OCI-LY1 (cell line): ENCODE measurements at regions not wholly inside any gene's neighbourhood (a gene's known extent, or its start where the extent isn't known, plus 50 kb on each side); places are given as distances from the start of the nearest gene placed in this dataset.

Source experiments
- EZH2 ChIP-seq: fragments of 200-600 bp; sonication (generic), shearing (Covaris generic); IDR thresholded peaks from 2 replicates; pipeline ENCODE4 v1.8.0; 2017; ENCODE audit warnings: borderline replicate concordance, mixed run types, mild to moderate bottlenecking, antibody characterized with exemption, low read length, moderate library complexity, mixed read lengths
- TF ChIP-seq, protein P1 (sequence below): fragments of 200-600 bp; sonication (generic), shearing (Covaris generic); IDR thresholded peaks from 2 replicates; pipeline ENCODE4 v1.5.1; 2017; ENCODE audit warnings: mild to moderate bottlenecking, antibody characterized with exemption, low read length, moderate library complexity, mixed read lengths

DNA sequence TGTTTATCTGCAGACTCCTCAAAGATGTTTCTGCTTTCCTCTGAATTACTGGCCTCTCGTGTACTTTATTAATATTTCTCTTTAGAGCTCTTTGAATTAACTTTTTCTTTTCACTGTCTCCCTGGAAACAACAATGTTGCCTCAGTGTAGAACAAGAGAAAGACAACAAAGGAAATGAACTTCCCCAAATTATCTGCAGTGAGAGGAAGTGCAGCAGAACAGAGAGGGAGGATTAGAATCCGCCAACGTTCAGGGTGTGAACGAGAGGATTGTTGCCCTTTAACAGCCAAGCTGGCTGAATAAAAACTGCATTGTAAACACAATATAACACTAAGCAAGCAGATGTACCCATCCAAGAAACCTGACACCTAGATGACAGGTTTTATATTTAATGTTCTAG lies 375.9 kb downstream of the GALC start:
- TF ChIP-seq, protein P1, sequence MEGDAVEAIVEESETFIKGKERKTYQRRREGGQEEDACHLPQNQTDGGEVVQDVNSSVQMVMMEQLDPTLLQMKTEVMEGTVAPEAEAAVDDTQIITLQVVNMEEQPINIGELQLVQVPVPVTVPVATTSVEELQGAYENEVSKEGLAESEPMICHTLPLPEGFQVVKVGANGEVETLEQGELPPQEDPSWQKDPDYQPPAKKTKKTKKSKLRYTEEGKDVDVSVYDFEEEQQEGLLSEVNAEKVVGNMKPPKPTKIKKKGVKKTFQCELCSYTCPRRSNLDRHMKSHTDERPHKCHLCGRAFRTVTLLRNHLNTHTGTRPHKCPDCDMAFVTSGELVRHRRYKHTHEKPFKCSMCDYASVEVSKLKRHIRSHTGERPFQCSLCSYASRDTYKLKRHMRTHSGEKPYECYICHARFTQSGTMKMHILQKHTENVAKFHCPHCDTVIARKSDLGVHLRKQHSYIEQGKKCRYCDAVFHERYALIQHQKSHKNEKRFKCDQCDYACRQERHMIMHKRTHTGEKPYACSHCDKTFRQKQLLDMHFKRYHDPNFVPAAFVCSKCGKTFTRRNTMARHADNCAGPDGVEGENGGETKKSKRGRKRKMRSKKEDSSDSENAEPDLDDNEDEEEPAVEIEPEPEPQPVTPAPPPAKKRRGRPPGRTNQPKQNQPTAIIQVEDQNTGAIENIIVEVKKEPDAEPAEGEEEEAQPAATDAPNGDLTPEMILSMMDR = no peak
- no peak for TF ChIP-seq EZH2
